ENCODE measurements at regions not wholly inside any gene's neighbourhood (a gene's known extent, or its start where the extent isn't known, plus 50 kb on each side); places are given as distances from the start of the nearest gene placed in this dataset.
A peak's percentile ranks its signal among the peaks of the same experiment; 100 is the strongest.

DNA sequence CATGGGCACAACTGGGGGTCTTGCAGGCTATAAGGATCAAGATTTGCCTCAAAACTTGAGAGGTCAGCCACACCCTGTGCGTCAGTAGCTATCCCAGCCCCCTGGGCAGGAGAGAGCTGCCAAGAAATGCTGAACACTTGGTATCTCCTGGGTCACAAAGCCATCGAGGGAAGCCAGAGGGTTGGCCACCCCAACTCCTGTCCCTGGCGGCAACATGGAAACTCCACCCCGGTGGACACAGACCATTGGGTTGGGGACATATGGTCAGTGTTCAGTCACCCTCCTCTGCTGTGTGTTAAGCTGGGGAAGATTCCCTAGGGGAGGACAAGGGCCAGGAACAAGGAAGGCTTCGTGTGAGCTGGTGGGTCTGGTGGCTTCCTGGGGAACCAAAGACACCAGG is 140.6 kb downstream of the C5orf15 start:
- ChIA-PET CTCF (ENCODE audit: unreplicated experiment) (interaction anchor here (0.6 kb wide), 1 partner anchor 11 kb away, joined by 3 read pairs; no protein-coding TSS in a partner anchor), POLR2A (interaction anchor here (0.7 kb wide), 1 partner anchor 341 kb away, joined by 3 read pairs; no protein-coding TSS in a partner anchor)
- H2AFZ ChIP-seq (ENCODE audit: low read length): no peak overlapping the region
- H3K4me2 ChIP-seq (ENCODE audit: low read length): no peak overlapping the region
- H3K36me3 ChIP-seq (ENCODE audit: insufficient read depth, low read length): no peaks in the 10 kb centered on the region
- no peaks in the 10 kb centered on the region for H3K9me2 ChIP-seq (ENCODE audit: insufficient read depth, low read length)
- no peaks in the 10 kb centered on the region for H4K20me1 ChIP-seq (ENCODE audit: insufficient read depth, low read length)
- no peak overlapping the region for H3K4me3 ChIP-seq (ENCODE audit: low read depth, low read length, poor library complexity, severe bottlenecking)
- TF ChIP-seq EZH2phosphoT487 (IDR thresholded peaks at IDR 0.05; ENCODE audit: borderline replicate concordance, low read depth, low read length): no peak
- TF ChIP-seq, protein P1, sequence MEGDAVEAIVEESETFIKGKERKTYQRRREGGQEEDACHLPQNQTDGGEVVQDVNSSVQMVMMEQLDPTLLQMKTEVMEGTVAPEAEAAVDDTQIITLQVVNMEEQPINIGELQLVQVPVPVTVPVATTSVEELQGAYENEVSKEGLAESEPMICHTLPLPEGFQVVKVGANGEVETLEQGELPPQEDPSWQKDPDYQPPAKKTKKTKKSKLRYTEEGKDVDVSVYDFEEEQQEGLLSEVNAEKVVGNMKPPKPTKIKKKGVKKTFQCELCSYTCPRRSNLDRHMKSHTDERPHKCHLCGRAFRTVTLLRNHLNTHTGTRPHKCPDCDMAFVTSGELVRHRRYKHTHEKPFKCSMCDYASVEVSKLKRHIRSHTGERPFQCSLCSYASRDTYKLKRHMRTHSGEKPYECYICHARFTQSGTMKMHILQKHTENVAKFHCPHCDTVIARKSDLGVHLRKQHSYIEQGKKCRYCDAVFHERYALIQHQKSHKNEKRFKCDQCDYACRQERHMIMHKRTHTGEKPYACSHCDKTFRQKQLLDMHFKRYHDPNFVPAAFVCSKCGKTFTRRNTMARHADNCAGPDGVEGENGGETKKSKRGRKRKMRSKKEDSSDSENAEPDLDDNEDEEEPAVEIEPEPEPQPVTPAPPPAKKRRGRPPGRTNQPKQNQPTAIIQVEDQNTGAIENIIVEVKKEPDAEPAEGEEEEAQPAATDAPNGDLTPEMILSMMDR (conservative IDR thresholded peaks at IDR 0.05; ENCODE audit: low read length): no peak
- H3K4me1 ChIP-seq (ENCODE audit: insufficient read depth, low read length, poor library complexity, severe bottlenecking): no peaks in the 10 kb centered on the region
- no peaks in the 10 kb centered on the region for H3K9me3 ChIP-seq (ENCODE audit: low read length)
- intact Hi-C loops (cut with micrococcal nuclease; ENCODE audit: unreplicated experiment): no loop called here
- BruUV-seq (replicated peaks): no TSS peak
- H3K79me2 ChIP-seq (ENCODE audit: insufficient read depth, low read depth, low read length): no peaks in the 10 kb centered on the region
- DNase-seq (ENCODE audit: low spot score): no peak
- no peak overlapping the region for H3K27ac ChIP-seq (ENCODE audit: low read depth, low read length, poor library complexity, severe bottlenecking)

DNA sequence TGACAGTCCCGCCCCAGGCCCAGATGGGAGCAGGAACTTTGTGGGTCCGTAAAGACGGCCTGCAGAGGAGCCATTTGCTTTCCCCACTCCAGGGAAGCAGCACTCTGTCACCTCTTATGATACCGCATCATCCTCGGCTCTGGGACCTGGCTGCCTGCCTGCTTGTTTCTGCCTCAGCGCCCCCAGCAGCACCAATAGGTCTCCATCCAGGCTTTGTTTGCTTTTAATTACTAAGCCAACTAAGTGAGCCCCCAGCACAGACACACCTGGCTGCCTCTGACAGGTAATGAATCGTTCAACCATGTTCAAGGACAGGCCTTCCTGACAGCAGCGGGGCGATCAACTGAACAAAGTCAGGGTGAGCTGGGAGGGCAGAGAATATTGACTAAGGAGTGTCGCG is 141.4 kb downstream of the C5orf15 start:
- DNase-seq (ENCODE audit: low spot score): no peak
- TF ChIP-seq, protein P1 (conservative IDR thresholded peaks at IDR 0.05; ENCODE audit: low read length): no peak
- no peak for TF ChIP-seq EZH2phosphoT487 (IDR thresholded peaks at IDR 0.05; ENCODE audit: borderline replicate concordance, low read depth, low read length)
- intact Hi-C loops (cut with micrococcal nuclease; ENCODE audit: unreplicated experiment): no loop called here
- ChIA-PET CTCF (ENCODE audit: unreplicated experiment) (no interaction called here), POLR2A (no interaction called here)
- Histone ChIP-seq H3K4me3 (ENCODE audit: low read depth, low read length, poor library complexity, severe bottlenecking) (no peak overlapping the region), H3K27ac (ENCODE audit: low read depth, low read length, poor library complexity, severe bottlenecking) (no peak overlapping the region), H3K9me2 (ENCODE audit: insufficient read depth, low read length) (no peaks in the 10 kb centered on the region), H2AFZ (ENCODE audit: low read length) (no peak overlapping the region), H3K4me1 (ENCODE audit: insufficient read depth, low read length, poor library complexity, severe bottlenecking) (no peaks in the 10 kb centered on the region), H3K36me3 (ENCODE audit: insufficient read depth, low read length) (no peaks in the 10 kb centered on the region), H3K79me2 (ENCODE audit: insufficient read depth, low read depth, low read length) (no peaks in the 10 kb centered on the region), H4K20me1 (ENCODE audit: insufficient read depth, low read length) (no peaks in the 10 kb centered on the region), H3K9me3 (ENCODE audit: low read length) (no peaks in the 10 kb centered on the region), H3K4me2 (ENCODE audit: low read length) (no peak overlapping the region)
- BruUV-seq (replicated peaks): no TSS peak

DNA sequence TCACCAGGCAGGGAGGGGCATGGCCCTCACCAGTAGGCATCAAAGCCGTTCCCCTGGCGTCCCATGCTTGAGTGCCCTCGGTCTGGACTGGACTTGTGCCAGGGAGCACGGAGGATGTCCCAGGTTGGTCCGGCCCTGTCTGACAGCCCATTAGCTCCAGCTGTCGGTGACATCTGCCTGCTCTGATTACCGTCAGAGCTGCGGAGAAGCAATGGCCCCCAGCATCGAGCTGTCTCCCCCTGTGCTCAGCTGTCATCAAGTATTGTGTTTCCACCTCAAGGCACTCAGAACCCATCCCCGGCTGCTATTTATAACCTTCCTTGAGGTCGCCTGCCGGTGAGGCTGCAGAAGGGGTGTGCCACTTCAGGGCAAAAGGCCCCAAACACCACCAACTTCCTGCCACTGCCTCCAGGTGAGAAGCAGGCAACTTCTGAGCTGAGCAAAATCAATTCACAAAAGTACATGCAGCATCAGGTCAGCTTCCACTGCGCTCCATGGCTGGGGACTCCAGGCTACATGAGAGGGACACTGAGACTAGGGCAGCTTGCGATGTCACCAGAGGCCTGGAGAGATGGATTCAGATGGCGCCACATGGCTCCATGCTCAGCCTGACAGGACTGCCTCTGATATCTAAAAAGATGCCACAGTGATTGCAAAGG is 142.7 kb downstream of the C5orf15 start:
- Histone ChIP-seq H3K9me3 (ENCODE audit: low read length) (no peaks in the 10 kb centered on the region), H3K27ac (ENCODE audit: low read depth, low read length, poor library complexity, severe bottlenecking) (no peak overlapping the region), H3K4me2 (ENCODE audit: low read length) (no peak overlapping the region), H3K79me2 (ENCODE audit: insufficient read depth, low read depth, low read length) (no peaks in the 10 kb centered on the region), H4K20me1 (ENCODE audit: insufficient read depth, low read length) (no peaks in the 10 kb centered on the region), H3K4me1 (ENCODE audit: insufficient read depth, low read length, poor library complexity, severe bottlenecking) (no peaks in the 10 kb centered on the region), H3K36me3 (ENCODE audit: insufficient read depth, low read length) (no peaks in the 10 kb centered on the region), H3K4me3 (ENCODE audit: low read depth, low read length, poor library complexity, severe bottlenecking) (no peak overlapping the region), H3K9me2 (ENCODE audit: insufficient read depth, low read length) (no peaks in the 10 kb centered on the region), H2AFZ (ENCODE audit: low read length) (no peak overlapping the region)
- POLR2A ChIA-PET: interaction anchor here (1.3 to 1.6 kb wide), 2 partner anchors 12 to 28 kb away, joined by 3 read pairs; no protein-coding TSS in a partner anchor
- CTCF ChIA-PET (ENCODE audit: unreplicated experiment): no interaction called here
- no peak for TF ChIP-seq EZH2phosphoT487 (IDR thresholded peaks at IDR 0.05; ENCODE audit: borderline replicate concordance, low read depth, low read length)
- TF ChIP-seq, protein P1 (conservative IDR thresholded peaks at IDR 0.05; ENCODE audit: low read length): no peak
- intact Hi-C loops (cut with micrococcal nuclease; ENCODE audit: unreplicated experiment): no loop called here
- no TSS peak for BruUV-seq (replicated peaks)
- peak; percentile 11 for DNase-seq (ENCODE audit: low spot score)

All from OCI-LY7 (cell line).